ENCODE measurements at regions not wholly inside any gene's neighbourhood (a gene's known extent, or its start where the extent isn't known, plus 50 kb on each side); places are given as distances from the start of the nearest gene placed in this dataset.
"Not testable (repeated sequence)": the region's sequence is repeated elsewhere in the genome, so short reads cannot be mapped to it uniquely, and the experiment has no call there.

DNA sequence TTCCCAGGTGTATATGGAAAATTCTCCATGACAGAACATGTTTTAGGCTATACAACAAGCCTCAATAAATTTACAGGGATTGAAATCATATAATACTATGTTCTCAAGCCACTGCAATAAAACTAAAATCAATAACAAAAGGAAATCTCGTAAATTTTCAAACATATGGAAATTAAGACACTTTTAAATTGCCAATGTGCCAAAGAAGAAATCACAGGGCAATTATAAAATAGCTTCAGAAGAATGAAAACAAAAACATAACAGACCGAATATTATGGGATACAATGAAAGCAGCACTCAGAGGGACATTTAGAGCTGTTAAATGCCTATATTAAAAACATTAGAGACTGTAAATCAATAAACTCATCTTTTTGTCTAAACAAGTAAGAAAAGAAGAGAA, 555.7 kb upstream of the B3GAT1 start:
- TF ChIP-seq, protein P1, sequence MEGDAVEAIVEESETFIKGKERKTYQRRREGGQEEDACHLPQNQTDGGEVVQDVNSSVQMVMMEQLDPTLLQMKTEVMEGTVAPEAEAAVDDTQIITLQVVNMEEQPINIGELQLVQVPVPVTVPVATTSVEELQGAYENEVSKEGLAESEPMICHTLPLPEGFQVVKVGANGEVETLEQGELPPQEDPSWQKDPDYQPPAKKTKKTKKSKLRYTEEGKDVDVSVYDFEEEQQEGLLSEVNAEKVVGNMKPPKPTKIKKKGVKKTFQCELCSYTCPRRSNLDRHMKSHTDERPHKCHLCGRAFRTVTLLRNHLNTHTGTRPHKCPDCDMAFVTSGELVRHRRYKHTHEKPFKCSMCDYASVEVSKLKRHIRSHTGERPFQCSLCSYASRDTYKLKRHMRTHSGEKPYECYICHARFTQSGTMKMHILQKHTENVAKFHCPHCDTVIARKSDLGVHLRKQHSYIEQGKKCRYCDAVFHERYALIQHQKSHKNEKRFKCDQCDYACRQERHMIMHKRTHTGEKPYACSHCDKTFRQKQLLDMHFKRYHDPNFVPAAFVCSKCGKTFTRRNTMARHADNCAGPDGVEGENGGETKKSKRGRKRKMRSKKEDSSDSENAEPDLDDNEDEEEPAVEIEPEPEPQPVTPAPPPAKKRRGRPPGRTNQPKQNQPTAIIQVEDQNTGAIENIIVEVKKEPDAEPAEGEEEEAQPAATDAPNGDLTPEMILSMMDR (IDR thresholded peaks at IDR 0.05; ENCODE audit: low read depth, low read length) = no peak
- DNase-seq (ENCODE audit: extremely low read depth, low read depth) = no peak

- DNase-seq (ENCODE audit: extremely low read depth, low read depth) = not testable (repeated sequence)
These were observed 549.3 kb upstream of the B3GAT1 start for GRCh38 chr11:134961386-134961785.

GRCh38 chr11:134958870-134959269, 546.8 kb upstream of the B3GAT1 start:
- TF ChIP-seq, protein P1 (IDR thresholded peaks at IDR 0.05; ENCODE audit: low read depth, low read length) = no peak
- no peak for DNase-seq (ENCODE audit: extremely low read depth, low read depth)

GRCh38 chr11:134958336-134958640, 546.2 kb upstream of the B3GAT1 start:
- no peak for DNase-seq (ENCODE audit: extremely low read depth, low read depth)
- TF ChIP-seq, protein P1 (IDR thresholded peaks at IDR 0.05; ENCODE audit: low read depth, low read length) = no peak

GRCh38 chr11:134957540-134958335, 545.7 kb upstream of the B3GAT1 start:
- TF ChIP-seq, protein P1 (IDR thresholded peaks at IDR 0.05; ENCODE audit: low read depth, low read length) = no peak
- DNase-seq (ENCODE audit: extremely low read depth, low read depth) = no peak

- no peak for DNase-seq (ENCODE audit: extremely low read depth, low read depth)
- TF ChIP-seq, protein P1 (IDR thresholded peaks at IDR 0.05; ENCODE audit: low read depth, low read length) = no peak
These were observed 544.6 kb upstream of the B3GAT1 start for GRCh38 chr11:134956450-134957210.

- DNase-seq (ENCODE audit: extremely low read depth, low read depth) = not testable (repeated sequence)
These were observed 543.9 kb upstream of the B3GAT1 start for GRCh38 chr11:134955970-134956369.

- DNase-seq (ENCODE audit: extremely low read depth, low read depth) = no peak
- TF ChIP-seq, protein P1 (IDR thresholded peaks at IDR 0.05; ENCODE audit: low read depth, low read length) = no peak
These were observed 543.2 kb upstream of the B3GAT1 start for GRCh38 chr11:134955281-134955680.

DNA sequence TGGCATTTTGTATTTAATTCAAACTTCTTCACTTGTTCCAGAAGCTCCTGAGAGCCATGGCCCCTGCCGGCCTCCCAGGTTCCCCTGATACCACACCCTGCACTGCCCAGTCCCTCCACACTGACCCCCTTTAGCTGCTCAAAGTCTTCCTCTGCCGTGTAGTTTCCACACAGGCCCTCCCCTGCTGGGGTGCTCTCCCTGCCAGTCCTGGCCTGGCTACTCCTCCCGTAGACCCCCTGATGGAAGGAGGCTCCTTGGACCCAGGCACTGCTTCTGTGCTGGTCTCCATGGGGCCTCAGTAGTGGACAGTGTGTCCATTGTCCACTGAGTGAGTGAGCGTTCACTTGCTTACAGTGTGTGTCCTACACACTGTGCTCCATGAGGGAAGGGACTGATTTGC, 542.4 kb upstream of the B3GAT1 start:
- not testable (repeated sequence) for DNase-seq (ENCODE audit: extremely low read depth, low read depth)

DNA sequence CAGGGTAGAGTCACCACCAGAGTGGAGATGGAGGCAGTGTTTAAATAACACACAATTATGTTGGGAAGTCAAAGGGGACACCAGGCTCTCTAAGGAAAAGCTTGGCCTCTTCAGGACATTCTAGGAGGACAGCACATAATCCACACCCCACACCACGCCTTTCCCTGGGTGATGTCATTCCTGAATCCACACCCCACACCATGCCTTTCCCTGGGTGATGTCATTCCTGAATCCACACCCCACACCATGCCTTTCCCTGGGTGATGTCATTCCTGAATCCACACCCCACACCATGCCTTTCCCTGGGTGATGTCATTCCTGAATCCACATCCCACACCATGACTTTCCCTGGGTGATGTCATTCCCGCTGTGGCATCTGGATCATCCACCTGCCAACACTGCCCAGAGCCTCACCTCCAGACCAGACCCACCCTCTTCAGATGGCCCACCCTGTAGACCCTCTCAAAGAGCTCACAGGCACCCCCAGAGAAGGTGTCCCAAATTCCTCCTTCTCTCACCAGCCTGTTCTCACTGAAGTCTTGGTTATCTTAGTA, 541.5 kb upstream of the B3GAT1 start:
- DNase-seq (ENCODE audit: extremely low read depth, low read depth) = not testable (repeated sequence)
